ENCODE measurements at regions not wholly inside any gene's neighbourhood (a gene's known extent, or its start where the extent isn't known, plus 50 kb on each side); places are given as distances from the start of the nearest gene placed in this dataset.

- no peak for DNase-seq
- 55 to 58% (median 56%) methylated on average over 1 of the region's 1 CpG for WGBS, 3 donors
- H3K4me1 ChIP-seq (ENCODE audit: insufficient read depth) = no peaks in the 10 kb centered on the region
Observed at GRCh38 chr14:48738186-48738925, 847.8 kb downstream of the RPS29 start.

GRCh38 chr14:48735607-48736006 lies 850.6 kb downstream of the RPS29 start:
- H3K9me3 ChIP-seq = no peaks in the 10 kb centered on the region
- H3K36me3 ChIP-seq = no peaks in the 10 kb centered on the region
- no peak overlapping the region for H3K4me3 ChIP-seq
- no peak overlapping the region for H3K27ac ChIP-seq
- no peaks in the 10 kb centered on the region for H3K4me1 ChIP-seq (ENCODE audit: insufficient read depth)
- intact Hi-C loops (cut with DNase I) = no loop called here
- H3K27me3 ChIP-seq = no peaks in the 10 kb centered on the region
- DNase-seq = no peak
- TF ChIP-seq POLR2A (IDR thresholded peaks at IDR 0.05) (no peak), EP300 (IDR thresholded peaks at IDR 0.05) (no peak), CTCF (IDR thresholded peaks at IDR 0.05) (no peak)
- 66 to 70% (median 68%) methylated on average over 3 of the region's 3 CpGs for WGBS, 3 donors

More at GRCh38 chr14:48738186-48738925, 847.8 kb downstream of the RPS29 start:
- Histone ChIP-seq H3K4me3 (no peak overlapping the region), H3K9me3 (no peaks in the 10 kb centered on the region), H3K27me3 (no peaks in the 10 kb centered on the region), H3K27ac (no peak overlapping the region), H3K36me3 (no peaks in the 10 kb centered on the region)
- intact Hi-C loops (cut with DNase I) = no loop called here
- TF ChIP-seq CTCF (IDR thresholded peaks at IDR 0.05) (no peak), POLR2A (IDR thresholded peaks at IDR 0.05) (no peak), EP300 (IDR thresholded peaks at IDR 0.05) (no peak)

GRCh38 chr14:48731260-48731659 lies 854.9 kb downstream of the RPS29 start:
- Histone ChIP-seq H3K9me3 (no peaks in the 10 kb centered on the region), H3K27me3 (no peaks in the 10 kb centered on the region), H3K4me1 (ENCODE audit: insufficient read depth) (no peaks in the 10 kb centered on the region), H3K27ac (no peak overlapping the region), H3K36me3 (no peaks in the 10 kb centered on the region), H3K4me3 (no peak overlapping the region)
- no peak for DNase-seq
- TF ChIP-seq POLR2A (IDR thresholded peaks at IDR 0.05) = no peak
- TF ChIP-seq CTCF (IDR thresholded peaks at IDR 0.05) = no peak
- no peak for TF ChIP-seq EP300 (IDR thresholded peaks at IDR 0.05)
- intact Hi-C loops (cut with DNase I) = no loop called here
- WGBS, 3 donors = 86 to 94% (median 89%) methylated on average over 2 of the region's 2 CpGs

- WGBS, 3 donors = 38 to 64% (median 48%) methylated on average over 6 of the region's 6 CpGs
- no peaks in the 10 kb centered on the region for H3K9me3 ChIP-seq
- no peak for TF ChIP-seq CTCF (IDR thresholded peaks at IDR 0.05)
- TF ChIP-seq POLR2A (IDR thresholded peaks at IDR 0.05) = no peak
- no peak for TF ChIP-seq EP300 (IDR thresholded peaks at IDR 0.05)
Observed at GRCh38 chr14:48726080-48726642, 860.0 kb downstream of the RPS29 start.

More at GRCh38 chr14:48726080-48726642, 860.0 kb downstream of the RPS29 start:
- Histone ChIP-seq H3K36me3 (no peaks in the 10 kb centered on the region), H3K27me3 (no peaks in the 10 kb centered on the region), H3K27ac (no peak overlapping the region), H3K4me1 (ENCODE audit: insufficient read depth) (no peaks in the 10 kb centered on the region), H3K4me3 (no peak overlapping the region)
- intact Hi-C loops (cut with DNase I) = no loop called here
- no peak for DNase-seq

Measured in ovary (tissue), 7 donors.